Astrocyte (in vitro differentiated cells and primary cell): ENCODE measurements at regions not wholly inside any gene's neighbourhood (a gene's known extent, or its start where the extent isn't known, plus 50 kb on each side); places are given as distances from the start of the nearest gene placed in this dataset.

Experiments
- DNase-seq: peaks from one replicate; pipeline ENCODE4 v3.0.0-alpha.2; 2010; ENCODE audit warnings: low read depth
- FAIRE-seq: peaks from 2 replicates; lab custom pipeline; 2011; peaks lifted over from hg19 to GRCh38; lab: Jason Lieb, UNC
- H2AFZ ChIP-seq: 2 replicates; pipeline ENCODE4 v1.6.0; 2012; ENCODE audit warnings: low read depth, low read length, inconsistent platforms
- H3K27ac ChIP-seq: 2 replicates; pipeline ENCODE4 v1.5.1; 2011; ENCODE audit warnings: low read depth, low read length, inconsistent platforms
- H3K27me3 ChIP-seq: 2 replicates; pipeline ENCODE4 v1.6.0; 2011; ENCODE audit warnings: low read length, inconsistent platforms; ENCODE audit not compliant: insufficient read depth
- H3K36me3 ChIP-seq: 2 replicates; pipeline ENCODE4 v1.5.1; 2011; ENCODE audit warnings: low read length, inconsistent platforms; ENCODE audit not compliant: insufficient read depth
- H3K4me1 ChIP-seq: 2 replicates; pipeline ENCODE4 v1.5.1; 2011; ENCODE audit warnings: low read length, inconsistent platforms; ENCODE audit not compliant: insufficient read depth
- H3K4me2 ChIP-seq: 2 replicates; pipeline ENCODE4 v1.6.0; 2012; ENCODE audit warnings: low read length, inconsistent platforms
- H3K4me3 ChIP-seq: 2 replicates; pipeline ENCODE4 v1.5.1; 2011; ENCODE audit warnings: low read depth, mild to moderate bottlenecking, low read length, inconsistent platforms; ENCODE audit not compliant: insufficient read depth
- H3K79me2 ChIP-seq: 2 replicates; pipeline ENCODE4 v1.6.0; 2012; ENCODE audit warnings: mild to moderate bottlenecking, low read length, inconsistent platforms; ENCODE audit not compliant: insufficient read depth
- H3K9ac ChIP-seq: 2 replicates; pipeline ENCODE4 v1.6.0; 2012; ENCODE audit warnings: mild to moderate bottlenecking, low read length, inconsistent platforms
- H3K9me3 ChIP-seq: 2 replicates; pipeline ENCODE4 v1.5.1; 2012; ENCODE audit warnings: low read depth, mild to moderate bottlenecking, low read length, inconsistent platforms; ENCODE audit not compliant: insufficient read depth
- H4K20me1 ChIP-seq: 2 replicates; pipeline ENCODE4 v1.6.0; 2012; ENCODE audit warnings: low read length, inconsistent platforms; ENCODE audit not compliant: insufficient read depth
- H3K27ac Mint-ChIP-seq: one replicate; pipeline ENCODE4 v1.8.0; 2021; ENCODE audit warnings: mild to moderate bottlenecking, mixed read lengths; ENCODE audit not compliant: unreplicated experiment
- H3K27me3 Mint-ChIP-seq: one replicate; pipeline ENCODE4 v1.8.0; 2021; ENCODE audit warnings: low read depth, mixed read lengths; ENCODE audit not compliant: unreplicated experiment
- H3K36me3 Mint-ChIP-seq: one replicate; pipeline ENCODE4 v1.8.0; 2021; ENCODE audit warnings: low read depth, mixed read lengths; ENCODE audit not compliant: unreplicated experiment
- H3K4me1 Mint-ChIP-seq: one replicate; pipeline ENCODE4 v1.8.0; 2021; ENCODE audit warnings: low read depth, mixed read lengths; ENCODE audit not compliant: unreplicated experiment
- H3K4me3 Mint-ChIP-seq: one replicate; pipeline ENCODE4 v1.8.0; 2021; ENCODE audit warnings: mild to moderate bottlenecking, moderate library complexity, mixed read lengths; ENCODE audit not compliant: unreplicated experiment
- H3K9me3 Mint-ChIP-seq: one replicate; pipeline ENCODE4 v1.8.0; 2021; ENCODE audit warnings: mild to moderate bottlenecking, mixed read lengths; ENCODE audit not compliant: unreplicated experiment
- CTCF ChIP-seq: IDR thresholded peaks from 2 replicates; pipeline ENCODE4 v1.5.1; 2011; ENCODE audit warnings: low read depth, mild to moderate bottlenecking, inconsistent platforms, low read length, moderate library complexity; ENCODE audit not compliant: insufficient read depth
- EZH2 ChIP-seq: IDR thresholded peaks from 2 replicates; pipeline ENCODE4 v1.6.1; 2012; ENCODE audit warnings: mild to moderate bottlenecking, low read length, inconsistent platforms; ENCODE audit not compliant: insufficient read depth

- Histone ChIP-seq H4K20me1 (no peaks in the 10 kb centered on the region), H3K36me3 (no peaks in the 10 kb centered on the region), H3K4me2 (no peak overlapping the region), H3K4me3 (no peak overlapping the region), H3K4me1 (peaks cover 5% of the 10 kb centered on the region), H3K79me2 (no peaks in the 10 kb centered on the region), H2AFZ (no peak overlapping the region), H3K27me3 (no peaks in the 10 kb centered on the region), H3K27ac (no peak overlapping the region), H3K9ac (no peak overlapping the region), H3K9me3 (no peaks in the 10 kb centered on the region)
- Mint-ChIP-seq H3K27me3 (no peaks in the 10 kb centered on the region), H3K9me3 (no peaks in the 10 kb centered on the region), H3K4me3 (no peak overlapping the region), H3K36me3 (no peaks in the 10 kb centered on the region), H3K4me1 (peaks cover 15% of the 10 kb centered on the region), H3K27ac (no peak overlapping the region)
- no peak for TF ChIP-seq CTCF
- no peak for TF ChIP-seq EZH2
- no peak for FAIRE-seq
- DNase-seq: no peak
Observed at GRCh38 chr2:188051706-188052105, 240.0 kb upstream of the GULP1 start.

- H4K20me1 ChIP-seq: no peaks in the 10 kb centered on the region
- no peaks in the 10 kb centered on the region for H3K27me3 ChIP-seq
- Mint-ChIP-seq H3K27me3 (no peaks in the 10 kb centered on the region), H3K27ac (no peak overlapping the region), H3K36me3 (no peaks in the 10 kb centered on the region), H3K4me1 (no peaks in the 10 kb centered on the region), H3K9me3 (no peaks in the 10 kb centered on the region), H3K4me3 (no peak overlapping the region)
- H3K79me2 ChIP-seq: no peaks in the 10 kb centered on the region
- H3K36me3 ChIP-seq: no peaks in the 10 kb centered on the region
- H2AFZ ChIP-seq: no peak overlapping the region
- no peaks in the 10 kb centered on the region for H3K9me3 ChIP-seq
- H3K4me2 ChIP-seq: no peak overlapping the region
- no peaks in the 10 kb centered on the region for H3K4me1 ChIP-seq
- FAIRE-seq: no peak
- no peak for DNase-seq
- H3K27ac ChIP-seq: no peak overlapping the region
- TF ChIP-seq EZH2 (no peak), CTCF (no peak)
- H3K4me3 ChIP-seq: no peak overlapping the region
- H3K9ac ChIP-seq: no peak overlapping the region
Observed at GRCh38 chr2:188065386-188065785, 226.3 kb upstream of the GULP1 start.

- no peak overlapping the region for H3K27ac ChIP-seq
- H3K36me3 Mint-ChIP-seq: no peaks in the 10 kb centered on the region
- no peak for TF ChIP-seq CTCF
- no peak for TF ChIP-seq EZH2
- H3K4me3 ChIP-seq: no peak overlapping the region
- no peaks in the 10 kb centered on the region for H3K36me3 ChIP-seq
- H3K27ac Mint-ChIP-seq: no peak overlapping the region
- no peak overlapping the region for H3K9ac ChIP-seq
- no peak for DNase-seq
- no peak overlapping the region for H2AFZ ChIP-seq
- H3K4me1 ChIP-seq: no peaks in the 10 kb centered on the region
- no peaks in the 10 kb centered on the region for H3K27me3 ChIP-seq
- no peaks in the 10 kb centered on the region for H3K79me2 ChIP-seq
- no peaks in the 10 kb centered on the region for H4K20me1 ChIP-seq
- H3K27me3 Mint-ChIP-seq: peaks cover 1% of the 10 kb centered on the region
- no peaks in the 10 kb centered on the region for H3K9me3 ChIP-seq
- no peak for FAIRE-seq
- H3K4me1 Mint-ChIP-seq: no peaks in the 10 kb centered on the region
- no peak overlapping the region for H3K4me2 ChIP-seq
- peaks cover 9% of the 10 kb centered on the region for H3K9me3 Mint-ChIP-seq
- H3K4me3 Mint-ChIP-seq: no peak overlapping the region
Observed at GRCh38 chr2:188068093-188068492, 223.6 kb upstream of the GULP1 start.
